MM.1S (cell line): ENCODE measurements at regions not wholly inside any gene's neighbourhood (a gene's known extent, or its start where the extent isn't known, plus 50 kb on each side); places are given as distances from the start of the nearest gene placed in this dataset.

ENCODE experiments used
- CTCF ChIP-seq: fragments of 300-600 bp; sonication (generic); IDR thresholded peaks from 2 replicates; pipeline ENCODE4 v1.5.1; 2016; ENCODE audit warnings: antibody characterized with exemption, low read length, mixed read lengths
- EZH2 ChIP-seq: fragments of 300-600 bp; sonication (generic); optimal IDR thresholded peaks from 2 replicates; pipeline ENCODE3; 2017; ENCODE audit warnings: low read depth, mild to moderate bottlenecking, antibody characterized with exemption, low read length, mixed read lengths
- EZH2phosphoT487 ChIP-seq: fragments of 300-600 bp; sonication (generic); IDR thresholded peaks from 2 replicates; pipeline ENCODE4 v1.6.1; 2018; ENCODE audit warnings: antibody characterized with exemption, low read length

GRCh38 chr3:77859156-77859555, 819.3 kb downstream of the ROBO2 start:
- TF ChIP-seq CTCF (no peak), EZH2 (no peak), EZH2phosphoT487 (no peak)
